Stimulated activated CD4-positive, alpha-beta T cell treated with anti-CD3 and anti-CD28 coated beads, Interleukin-4, amount 100 ng/mL, for 4 hours (primary cell): ENCODE measurements at regions not wholly inside any gene's neighbourhood (a gene's known extent, or its start where the extent isn't known, plus 50 kb on each side); places are given as distances from the start of the nearest gene placed in this dataset.

Source experiments
- DNase-seq, 2 experiments: peaks; one replicate each; pipeline ENCODE4 v3.0.0-alpha.2; 2020

DNA sequence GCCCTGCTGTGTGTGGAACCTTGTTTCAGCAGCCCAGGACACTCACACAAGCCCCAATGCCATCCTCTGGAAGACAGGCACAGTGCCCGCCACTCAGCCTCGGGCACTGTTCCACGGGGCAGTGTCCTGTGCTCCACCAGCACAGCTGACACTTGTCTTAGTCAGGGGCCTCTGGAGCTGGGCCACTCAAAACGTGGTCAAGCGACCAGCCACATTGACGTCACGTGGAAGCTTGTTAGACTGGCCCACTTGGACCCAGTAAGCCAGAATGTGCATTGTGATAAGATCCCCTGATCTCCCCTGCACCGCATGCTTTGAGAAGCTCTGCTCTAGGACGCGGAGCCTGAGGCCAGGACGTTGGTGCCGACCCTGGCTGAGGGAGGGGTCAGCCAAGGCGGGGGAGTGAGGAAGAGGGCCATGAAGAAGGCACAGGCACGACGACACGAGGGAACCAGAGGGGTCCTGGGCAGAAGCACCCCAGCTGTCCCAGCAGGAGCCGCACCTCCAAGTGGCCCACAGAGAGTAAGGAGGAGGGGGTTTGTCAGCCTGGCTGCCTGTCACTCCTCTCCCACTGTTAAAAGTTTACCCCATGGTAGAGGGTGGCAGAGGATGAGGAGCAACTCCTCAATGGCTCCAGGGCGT is 64.6 kb downstream of the LINC01488 start:
- no peak for DNase-seq

DNA sequence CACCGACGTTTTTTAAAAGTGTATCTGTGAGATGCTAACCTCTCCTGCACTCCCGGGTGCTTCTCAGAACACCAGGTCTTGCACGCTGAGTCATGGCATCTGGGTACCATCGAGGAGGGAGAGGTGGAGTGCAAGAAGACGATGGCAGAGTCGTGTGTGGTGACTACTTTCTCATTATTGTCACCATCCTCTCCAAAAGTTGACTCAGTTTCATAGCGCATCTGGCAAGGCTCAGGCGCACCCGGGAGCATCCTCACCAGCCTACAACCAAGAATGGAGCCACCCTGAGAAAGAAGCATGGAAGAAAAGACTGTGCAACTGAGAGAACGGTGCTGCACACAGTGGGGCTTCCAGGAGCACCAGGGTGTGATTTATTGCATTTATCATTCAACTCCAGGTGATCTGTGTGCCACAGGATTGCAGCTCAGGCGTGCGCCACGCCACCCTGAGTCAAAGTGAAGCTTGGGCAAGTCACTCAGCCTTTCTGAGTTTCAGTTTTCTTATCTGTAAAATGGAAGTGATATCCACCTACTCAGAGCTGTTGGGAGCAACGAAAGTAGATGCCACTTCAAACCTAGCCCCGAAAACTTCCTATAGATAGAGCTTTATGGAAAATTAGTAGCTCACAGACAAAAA is 65.4 kb downstream of the LINC01488 start:
- peak in 1 of 2 experiments; percentile 49 for DNase-seq

DNA sequence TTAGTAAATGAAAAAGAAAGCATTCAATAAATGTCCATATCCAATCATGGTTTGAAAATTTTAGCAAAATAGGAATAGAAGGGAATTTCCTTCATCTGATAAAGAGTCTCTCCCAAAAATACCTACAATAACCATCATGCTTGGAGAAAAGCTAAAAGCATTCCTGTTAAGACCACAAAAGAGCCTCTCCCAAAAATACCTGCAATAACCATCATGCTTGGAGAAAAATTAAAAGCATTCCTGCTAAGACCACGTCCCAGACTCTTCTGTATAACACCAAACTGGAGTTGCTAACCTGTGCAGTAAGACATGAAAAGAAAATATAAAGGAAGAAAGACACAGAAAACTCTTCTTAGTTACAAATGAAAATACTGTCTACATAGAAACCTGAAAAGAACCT is 69.4 kb downstream of the LINC01488 start:
- no peak for DNase-seq

DNA sequence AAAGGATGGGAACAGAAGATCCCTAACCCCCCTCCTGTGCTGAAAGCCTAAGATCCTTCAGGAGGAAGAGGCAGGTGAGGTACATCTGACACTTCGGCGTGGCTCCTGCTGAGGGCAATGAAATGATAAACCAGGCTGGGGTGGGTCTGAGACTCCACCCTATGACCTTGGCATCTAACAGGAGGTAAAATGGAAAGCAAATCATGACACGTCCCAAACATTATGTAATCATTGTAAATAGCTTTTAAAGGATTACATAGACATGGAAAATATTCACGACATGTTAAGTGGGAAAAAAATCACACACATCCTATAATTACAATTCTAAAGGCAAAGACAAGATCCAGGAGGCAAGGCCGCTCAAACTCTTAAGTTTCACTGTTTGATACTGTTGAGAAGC is 70.5 kb downstream of the LINC01488 start:
- no peak for DNase-seq

DNA sequence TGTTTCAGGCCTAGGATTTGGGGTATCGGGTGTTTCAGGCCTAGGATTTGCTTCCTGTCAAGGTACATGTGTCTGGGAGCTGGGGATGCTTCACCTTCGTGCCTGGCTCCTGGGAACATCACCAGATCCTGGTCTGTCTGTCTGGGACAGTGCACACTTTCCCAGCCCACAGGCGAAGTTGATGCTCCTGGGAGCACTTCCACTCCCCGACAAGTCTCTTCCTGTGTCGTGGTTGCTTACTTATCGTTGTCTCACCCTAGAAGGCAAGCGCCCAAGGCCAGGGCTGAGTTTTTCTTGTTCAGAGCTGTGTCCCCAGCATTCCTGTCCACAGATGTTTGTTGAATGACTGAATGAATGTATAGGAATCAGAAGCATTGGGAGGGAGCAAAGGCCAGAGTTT is 71.5 kb downstream of the LINC01488 start:
- DNase-seq: no peak

DNA sequence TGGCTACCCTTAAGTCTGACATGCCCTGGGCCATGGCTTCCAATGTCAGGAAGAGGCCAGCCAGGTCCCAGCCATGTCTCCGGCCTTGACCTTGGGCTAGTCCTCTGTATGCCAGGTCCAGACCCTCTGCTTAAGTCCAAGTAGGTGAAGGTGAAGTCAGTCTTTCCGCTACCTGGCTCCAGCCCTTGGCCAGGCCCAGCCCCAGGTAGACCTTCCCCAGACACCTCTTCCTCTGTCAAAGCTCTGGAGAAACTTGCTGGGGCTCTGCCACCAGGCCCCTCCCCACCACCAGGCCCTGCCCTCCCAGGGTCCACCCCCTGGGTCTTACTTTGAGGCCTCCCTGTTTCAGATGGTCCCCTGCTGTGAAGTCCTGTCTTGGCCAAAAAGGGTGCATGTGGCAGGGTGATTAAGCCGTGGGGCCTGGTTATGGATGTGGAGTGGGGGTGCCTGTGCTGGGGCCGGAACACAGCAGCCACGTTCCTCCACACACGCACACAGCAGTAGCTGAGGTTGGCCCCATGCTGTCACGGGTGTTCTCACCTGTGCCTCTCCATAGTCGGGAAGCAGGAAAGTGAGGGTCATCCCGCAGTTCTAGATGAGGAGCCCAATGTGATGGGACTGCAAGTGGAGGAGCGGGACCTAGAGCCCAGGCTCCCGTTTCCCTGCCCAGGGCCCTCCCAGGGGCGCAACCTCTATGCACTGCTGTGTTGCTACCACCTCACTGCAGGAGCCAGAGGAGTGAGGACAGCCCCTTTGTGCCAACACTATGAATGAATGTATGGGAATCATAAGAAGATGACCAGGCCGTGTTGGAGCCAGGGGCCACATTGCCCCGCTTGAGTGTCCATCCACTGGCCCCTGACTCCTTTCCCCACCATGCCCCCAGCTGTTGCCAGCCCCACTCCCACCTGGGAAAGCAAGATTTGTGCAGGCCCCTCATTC is 72.2 kb downstream of the LINC01488 start:
- DNase-seq: no peak

DNA sequence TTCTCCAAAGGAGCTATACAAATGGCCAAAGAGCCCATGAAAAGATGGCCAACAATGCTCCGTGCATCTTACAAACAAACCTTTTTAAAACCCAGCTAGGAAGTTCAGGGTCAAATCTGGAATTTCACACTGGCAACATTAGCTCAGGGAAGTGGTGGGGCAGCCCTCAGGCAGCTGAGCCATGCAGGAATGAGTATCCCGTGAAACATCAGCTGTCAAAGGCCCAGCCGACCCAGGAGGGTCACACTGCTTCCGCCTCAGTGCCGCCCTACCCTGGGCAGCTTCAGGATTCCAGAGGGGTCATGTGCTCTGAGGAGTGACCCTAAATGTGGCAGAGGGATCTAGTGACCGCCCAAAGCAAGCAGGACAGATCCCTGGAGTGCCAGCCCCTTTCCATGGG is 73.4 kb downstream of the LINC01488 start:
- no peak for DNase-seq

DNA sequence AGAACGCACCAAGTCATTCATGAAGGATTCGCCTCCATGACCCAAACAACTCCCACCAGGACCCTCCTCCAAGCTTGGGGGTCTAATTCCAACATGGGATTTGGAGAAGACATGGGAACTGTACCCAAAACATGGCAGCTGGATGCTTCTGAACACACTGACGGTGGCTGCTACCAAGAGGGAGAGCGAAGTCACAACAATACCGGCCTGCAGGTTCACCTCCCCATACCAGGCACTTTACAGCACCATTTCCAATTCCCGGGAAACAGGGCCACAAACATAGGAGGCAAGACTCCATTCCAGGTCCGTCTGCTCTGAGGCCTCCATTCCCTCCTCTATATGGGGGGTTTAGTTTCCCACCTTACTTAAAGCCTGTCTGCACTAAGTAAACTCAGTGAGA is 75.8 kb downstream of the LINC01488 start:
- no peak for DNase-seq

DNA sequence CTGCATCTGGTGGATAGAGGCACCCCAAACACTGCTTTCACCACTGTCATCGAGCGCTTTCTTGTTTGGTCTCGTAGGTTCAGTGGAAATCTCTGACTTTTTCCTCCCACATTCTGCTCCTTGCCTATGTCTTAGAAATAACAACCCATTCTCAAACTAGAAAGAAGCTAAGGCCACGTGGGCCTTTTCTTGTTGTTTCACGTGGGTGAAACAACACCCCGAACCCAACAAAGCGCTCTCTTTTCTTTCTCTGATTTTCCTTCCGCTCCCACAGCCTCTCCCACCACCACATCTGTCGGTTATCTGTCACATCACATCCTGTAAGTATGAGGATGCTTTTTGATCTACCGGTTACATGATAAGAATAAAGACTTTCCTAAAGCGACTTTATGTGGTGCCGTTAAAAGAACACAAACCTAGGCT is 77.1 kb downstream of the LINC01488 start:
- peak in 1 of 2 experiments; percentile 68 for DNase-seq

DNA sequence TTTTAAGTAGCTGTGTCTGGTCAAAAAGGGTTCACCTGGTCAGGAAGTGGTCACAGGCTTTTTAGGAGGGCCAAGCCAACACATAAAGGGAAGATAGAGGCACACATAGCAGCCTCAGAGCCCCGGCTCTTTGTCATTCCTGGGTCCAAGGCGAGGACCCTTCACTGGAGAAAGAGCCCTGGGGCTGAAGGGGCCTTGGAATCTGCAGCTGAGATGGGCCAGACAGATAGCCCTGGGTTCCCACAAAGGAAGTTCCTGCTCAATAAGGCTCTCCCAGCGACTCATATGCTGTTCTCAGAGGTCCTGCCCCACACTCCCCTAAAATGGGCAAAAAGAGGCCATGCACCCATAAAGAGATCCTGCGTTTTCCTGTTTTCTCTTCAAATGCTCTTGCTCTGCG is 77.7 kb downstream of the LINC01488 start:
- DNase-seq: no peak

DNA sequence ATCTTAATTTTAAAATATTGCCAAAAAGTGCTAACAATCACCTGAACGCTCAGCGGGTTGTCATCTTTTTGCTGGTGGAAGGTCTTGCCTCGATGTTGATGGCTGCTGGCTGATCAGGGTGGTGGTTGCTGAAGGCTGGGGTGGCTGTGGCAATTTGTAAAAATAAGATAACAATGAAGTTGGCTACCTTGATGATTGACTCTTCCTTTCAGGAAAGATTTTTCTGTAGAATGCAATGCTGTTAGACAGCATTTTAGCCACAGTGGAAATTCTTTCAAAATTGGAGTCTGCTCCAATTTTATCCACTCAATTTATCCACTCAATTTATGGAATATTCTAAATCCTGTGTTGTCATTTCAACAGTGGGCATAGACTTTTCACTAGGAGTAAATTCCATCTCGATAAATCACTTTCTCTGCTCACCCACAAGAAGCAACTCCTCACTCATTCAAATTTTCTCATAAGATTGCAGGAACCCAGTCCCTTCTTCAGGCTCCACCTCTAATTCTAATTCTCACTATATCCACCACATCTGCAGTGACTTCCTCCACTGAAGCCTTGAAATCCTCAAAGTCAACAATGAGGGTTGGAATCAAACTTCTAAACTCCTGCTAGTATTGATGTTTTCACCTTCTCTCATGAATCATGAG is 78.8 kb downstream of the LINC01488 start:
- no peak for DNase-seq

DNA sequence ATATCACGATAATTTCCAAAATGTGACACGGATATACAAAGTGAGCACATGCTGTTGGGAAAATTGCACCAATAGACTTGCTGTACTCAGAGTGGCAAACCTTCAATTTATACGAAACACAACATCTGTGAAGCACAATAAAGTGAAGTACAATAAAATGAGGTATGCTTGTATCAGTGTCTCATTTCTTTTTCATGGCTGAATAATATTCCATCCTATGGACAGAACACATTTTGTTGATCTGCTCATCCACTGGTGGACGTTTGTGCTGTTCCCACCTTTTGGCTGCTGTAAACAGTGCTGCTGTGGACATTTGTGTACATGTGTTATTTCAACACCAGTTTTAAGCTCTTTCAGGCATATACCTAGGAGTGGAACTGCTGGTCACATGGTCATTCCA is 78.7 kb upstream of the CCND1 start:
- no peak for DNase-seq

DNA sequence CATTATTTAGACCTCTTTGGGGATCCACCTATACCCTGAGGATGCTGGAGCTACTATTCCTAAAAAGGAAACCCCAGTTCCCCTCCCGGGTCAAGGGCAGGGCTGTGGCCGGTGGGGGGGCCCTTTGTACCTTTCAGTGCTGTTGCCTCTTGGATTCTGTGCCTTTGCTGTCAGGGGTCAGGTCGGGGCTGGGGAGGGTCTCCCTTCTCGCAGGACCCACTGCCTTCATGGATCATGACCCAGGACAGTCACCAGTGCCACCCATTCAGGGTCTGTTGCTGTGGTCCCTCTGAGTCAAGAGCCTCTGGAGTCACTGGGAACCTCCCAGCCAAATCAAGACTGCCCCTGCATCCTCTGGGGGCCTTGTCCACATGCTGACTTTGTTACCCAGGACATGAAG is 78.1 kb upstream of the CCND1 start:
- no peak for DNase-seq

DNA sequence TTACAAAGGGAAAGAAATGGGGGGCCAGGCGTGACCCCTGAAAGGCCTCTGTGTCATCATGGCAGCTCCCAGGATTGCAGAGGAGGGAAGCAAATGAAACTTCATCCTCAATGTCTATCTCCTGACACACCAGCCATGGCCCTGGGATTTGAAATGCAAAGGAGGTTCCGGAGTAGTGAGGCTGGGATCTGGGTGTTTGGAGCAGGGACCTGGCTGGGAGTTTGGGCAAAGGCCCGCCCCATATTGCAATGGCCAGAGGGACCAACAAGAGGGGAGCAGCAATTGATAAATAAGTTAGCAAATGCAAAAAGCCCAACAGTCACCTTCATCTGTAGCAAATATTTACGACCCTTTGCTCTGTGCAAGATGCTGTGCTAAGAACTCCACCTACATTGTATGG is 77.7 kb upstream of the CCND1 start:
- no peak for DNase-seq

DNA sequence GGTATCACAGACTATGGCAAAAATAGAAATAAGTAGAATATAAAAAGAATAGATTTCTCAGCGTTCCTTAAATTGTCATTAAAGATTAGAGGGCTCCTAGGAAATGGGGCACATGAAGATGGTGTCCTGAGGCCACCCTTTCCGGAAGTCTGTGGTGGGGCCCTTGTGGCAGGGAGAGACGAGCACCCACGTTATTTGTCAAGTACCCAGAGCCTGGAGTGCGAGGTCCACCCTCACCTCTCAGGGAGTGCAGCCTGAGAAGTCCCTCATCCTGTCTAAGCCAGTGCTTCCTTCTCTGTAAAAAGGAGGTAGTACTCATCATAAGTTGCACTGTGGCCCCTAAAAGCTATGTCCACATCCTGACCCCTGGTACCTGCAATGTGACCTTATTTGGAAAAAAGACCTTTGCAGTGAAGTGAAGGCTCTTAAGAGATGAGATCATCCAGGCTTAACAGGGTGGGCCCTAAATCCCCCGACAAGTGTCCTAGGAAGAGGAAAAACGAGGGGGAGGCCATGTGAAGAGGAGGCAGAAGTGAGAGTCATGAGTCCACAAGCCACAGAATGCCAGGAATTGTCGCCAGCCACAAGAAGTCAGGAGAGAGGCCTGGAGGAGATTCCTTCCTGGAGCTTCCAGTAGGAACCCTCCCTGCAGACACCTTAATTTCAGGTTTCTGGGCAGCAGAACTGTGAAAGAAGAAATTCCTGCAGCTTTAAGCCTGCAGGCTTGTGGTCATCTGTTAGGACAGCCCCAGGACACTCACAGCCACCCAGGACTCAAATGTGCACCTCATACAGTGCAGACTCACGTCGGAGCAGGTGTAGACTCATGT is 76.8 kb upstream of the CCND1 start:
- DNase-seq: no peak

DNA sequence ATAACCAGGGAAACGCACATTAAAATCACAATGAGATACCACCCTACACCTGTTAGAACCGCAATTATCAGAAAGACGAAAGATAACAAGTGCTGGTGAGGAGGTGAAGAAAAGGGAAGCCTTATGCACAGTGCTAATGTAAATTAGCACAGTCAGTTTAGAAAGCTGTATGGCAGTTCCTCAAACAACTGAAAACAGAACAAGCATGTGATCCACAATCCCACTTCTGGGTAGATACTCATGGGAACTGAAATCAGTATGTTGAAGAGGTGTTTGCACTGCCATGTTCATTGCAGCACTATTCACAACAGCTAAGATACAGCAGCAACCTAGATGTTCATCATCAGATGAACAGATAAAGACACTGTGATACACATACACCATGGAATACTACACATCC is 75.0 kb upstream of the CCND1 start:
- DNase-seq: no peak

DNA sequence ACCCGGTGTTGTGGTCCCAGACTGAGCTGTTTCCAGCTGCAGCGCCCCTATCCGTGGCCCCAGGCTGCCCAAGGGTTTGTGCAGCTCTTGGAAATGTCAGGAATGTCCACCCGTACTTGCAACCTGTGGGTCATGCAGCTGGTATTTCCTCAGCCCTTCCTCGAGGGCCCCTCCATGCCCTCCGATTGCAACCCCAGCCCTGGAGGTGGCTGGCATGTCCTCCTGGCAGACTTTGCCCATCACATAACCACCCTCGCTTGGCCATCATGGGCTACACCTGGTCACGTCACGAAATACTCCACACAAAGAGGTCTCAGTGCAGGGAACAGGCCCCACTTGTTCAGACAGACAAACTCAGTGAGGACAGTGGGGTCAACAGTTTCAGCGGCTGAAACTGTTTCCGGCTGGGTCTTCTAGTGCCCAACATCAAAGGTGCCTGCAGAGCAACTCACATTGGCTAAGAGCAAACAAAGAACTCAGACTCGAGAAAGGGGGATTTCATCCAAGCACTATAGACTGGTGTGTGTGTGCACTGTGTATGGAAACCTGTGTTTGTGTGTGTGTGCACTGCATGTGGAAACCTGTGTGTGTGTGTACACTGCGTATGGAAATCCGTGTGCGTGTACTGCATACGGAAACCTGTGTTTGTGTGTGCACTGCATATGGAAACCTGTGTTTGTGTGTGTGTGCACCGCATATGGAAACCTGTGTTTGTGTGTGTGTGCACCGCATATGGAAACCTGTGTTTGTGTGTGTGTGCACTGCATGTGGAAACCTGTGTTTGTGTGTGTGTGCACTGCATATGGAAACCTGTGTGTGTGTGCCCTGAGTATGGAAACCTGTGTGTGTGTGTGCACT is 72.8 kb upstream of the CCND1 start:
- no peak for DNase-seq

DNA sequence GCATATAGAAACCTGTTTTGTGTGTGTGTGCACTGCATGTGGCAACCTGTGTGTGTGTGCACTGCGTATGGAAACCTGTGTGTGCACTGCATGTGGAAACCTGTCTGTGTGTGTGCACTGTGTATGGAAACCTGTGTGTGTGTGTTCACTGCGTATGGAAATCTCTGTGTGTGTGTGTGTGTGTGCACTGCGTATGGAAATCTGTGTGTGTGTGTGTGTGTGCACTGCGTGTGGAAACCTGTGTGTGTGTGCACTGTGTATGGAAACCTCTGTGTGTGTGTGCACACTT is 72.2 kb upstream of the CCND1 start:
- no peak for DNase-seq

DNA sequence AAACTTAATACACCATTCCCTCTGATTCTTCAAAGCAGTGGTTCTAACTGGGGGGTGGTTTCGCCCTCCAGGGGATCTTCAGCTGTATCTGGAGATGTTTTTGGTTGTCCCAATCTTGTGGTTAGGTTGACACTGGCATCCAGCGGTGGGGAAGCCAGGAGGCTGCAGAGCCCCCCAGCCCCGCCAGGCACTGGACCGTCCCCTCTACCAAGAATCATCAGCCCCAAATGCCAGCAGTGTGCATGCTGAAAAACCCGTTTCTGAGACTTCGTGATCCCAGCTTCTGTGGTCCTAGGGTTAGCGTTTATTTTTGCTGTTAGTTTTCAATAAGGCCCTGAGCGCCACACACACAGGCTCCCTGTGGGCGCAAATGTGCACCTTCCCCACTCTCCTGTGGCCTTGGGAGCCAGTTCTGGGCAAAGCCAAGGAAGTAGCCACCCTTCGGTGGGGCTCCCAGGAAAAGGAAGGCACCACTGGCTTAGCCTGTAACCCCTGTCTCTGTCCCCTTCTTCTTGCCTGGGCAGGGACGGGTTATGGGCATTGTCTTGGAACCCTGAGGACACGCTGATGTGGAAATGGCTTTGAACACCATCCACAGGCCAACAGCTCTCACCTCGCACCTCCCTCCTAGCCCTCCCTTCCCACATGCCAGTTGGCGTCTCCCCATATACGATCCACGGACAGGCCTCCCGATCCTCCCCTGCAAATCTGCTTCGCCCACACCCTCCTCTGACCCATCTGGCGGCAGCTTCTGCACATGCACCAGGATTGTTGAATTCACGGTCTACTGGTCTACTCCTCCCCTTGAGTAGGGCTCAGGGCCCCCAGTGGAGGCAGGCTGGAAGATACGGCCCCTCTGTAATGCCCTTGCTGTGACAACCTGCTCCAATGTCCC is 71.4 kb upstream of the CCND1 start:
- no peak for DNase-seq

DNA sequence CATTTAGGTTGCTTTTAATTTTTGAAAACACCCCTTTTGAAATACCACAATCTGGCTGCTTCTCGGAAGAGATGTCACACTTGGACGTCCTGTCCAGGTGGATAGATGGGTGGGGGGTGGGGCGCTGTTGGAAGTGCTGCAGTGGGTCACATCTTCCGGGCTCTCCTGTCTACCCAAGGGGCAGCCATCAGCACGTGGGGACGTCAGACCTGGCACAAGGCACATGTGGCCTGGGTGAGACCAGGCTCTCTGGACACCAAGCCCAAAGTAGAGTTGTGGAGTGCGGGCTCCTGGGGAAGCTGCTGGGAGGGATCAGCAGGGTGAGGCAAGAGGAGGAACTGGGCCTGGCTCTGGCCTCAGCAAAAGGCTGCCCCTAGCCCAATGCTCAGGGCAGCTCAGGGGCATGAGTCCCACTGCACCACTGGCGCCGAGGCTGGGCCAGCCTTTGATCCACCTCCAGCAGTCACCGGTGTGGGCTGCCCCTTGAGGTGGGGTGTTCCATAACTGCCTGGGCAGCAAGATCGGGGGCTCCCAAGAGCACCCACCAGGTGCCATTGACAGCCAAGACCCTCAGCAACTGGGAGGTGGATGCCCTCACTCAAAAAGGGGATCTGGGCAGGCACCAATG is 68.6 kb upstream of the CCND1 start:
- no peak for DNase-seq
